Mucosa of descending colon (tissue), 3 donors: ENCODE measurements at regions not wholly inside any gene's neighbourhood (a gene's known extent, or its start where the extent isn't known, plus 50 kb on each side); places are given as distances from the start of the nearest gene placed in this dataset.

Experiments
- ATAC-seq: fragments of 200-7000 bp; cut with Tn5 transposase; one replicate; pipeline ENCODE4 v1.9.1; 2020; ENCODE audit warnings: mild to moderate bottlenecking, moderate library complexity
- DNase-seq, 3 donors: peaks; one replicate each; pipeline ENCODE4 v3.0.0-alpha.2; 2020
- H3K36me3 ChIP-seq: fragments of 200-600 bp; one replicate; pipeline ENCODE4 v1.8.0; 2021; ENCODE audit warnings: low read depth, mild to moderate bottlenecking
- H3K4me1 ChIP-seq: fragments of 200-600 bp; one replicate; pipeline ENCODE4 v1.8.0; 2021; ENCODE audit warnings: low read depth, mild to moderate bottlenecking
- H3K4me3 ChIP-seq: fragments of 200-600 bp; one replicate; pipeline ENCODE4 v1.8.0; 2021; ENCODE audit warnings: mild to moderate bottlenecking
- H3K9me3 ChIP-seq: fragments of 200-600 bp; one replicate; pipeline ENCODE4 v1.8.0; 2021; ENCODE audit warnings: mild to moderate bottlenecking
- CTCF ChIP-seq: fragments of 200-600 bp; IDR thresholded peaks from one replicate; pipeline ENCODE4 v1.8.0; 2022; ENCODE audit warnings: antibody characterized with exemption, mild to moderate bottlenecking
- intact Hi-C, 2 donors: fragments of 100-400 bp; cut with DNase I in 1 of 2; cut with micrococcal nuclease in 1 of 2; formaldehyde crosslinking; loops; one replicate each; pipeline versions ENCODE4 v1.11.0 to v1.11.1; 2022; cut with DNase I, micrococcal nuclease
- donor health status: DM: no; HTN: no; CAD: no; lungs with moderate emphysema.
- donor health status: DM: no; HTN: no; CAD: no.
- donor health status: DM: no; HTN: yes; CAD: no.

GRCh38 chr4:123621072-123621705 lies 224.6 kb downstream of the SPRY1 start:
- ATAC-seq = no peak
- intact Hi-C loops = no loop called here
- DNase-seq = no peak
- TF ChIP-seq CTCF = no peak
- no peaks in the 10 kb centered on the region for H3K4me1 ChIP-seq
- H3K9me3 ChIP-seq = no peaks in the 10 kb centered on the region
- H3K4me3 ChIP-seq = no peak overlapping the region
- no peaks in the 10 kb centered on the region for H3K36me3 ChIP-seq

GRCh38 chr4:123622572-123622971 lies 226.0 kb downstream of the SPRY1 start:
- ATAC-seq = no peak
- Histone ChIP-seq H3K4me3 (no peak overlapping the region), H3K9me3 (no peaks in the 10 kb centered on the region), H3K36me3 (no peaks in the 10 kb centered on the region), H3K4me1 (no peaks in the 10 kb centered on the region)
- DNase-seq = no peak
- no peak for TF ChIP-seq CTCF
- intact Hi-C loops = no loop called here

GRCh38 chr4:123623611-123624010 lies 227.0 kb downstream of the SPRY1 start:
- intact Hi-C loops = no loop called here
- no peak overlapping the region for H3K4me3 ChIP-seq
- no peak for ATAC-seq
- no peak for TF ChIP-seq CTCF
- H3K9me3 ChIP-seq = no peaks in the 10 kb centered on the region
- no peaks in the 10 kb centered on the region for H3K36me3 ChIP-seq
- DNase-seq = no peak
- no peaks in the 10 kb centered on the region for H3K4me1 ChIP-seq

GRCh38 chr4:123624959-123625358 lies 228.4 kb downstream of the SPRY1 start:
- ATAC-seq (no peak), DNase-seq (no peak)
- no peaks in the 10 kb centered on the region for H3K4me1 ChIP-seq
- no peaks in the 10 kb centered on the region for H3K9me3 ChIP-seq
- no peaks in the 10 kb centered on the region for H3K36me3 ChIP-seq
- no peak overlapping the region for H3K4me3 ChIP-seq
- no peak for TF ChIP-seq CTCF
- intact Hi-C loops = no loop called here

GRCh38 chr4:123628288-123628687 lies 231.7 kb downstream of the SPRY1 start:
- no peaks in the 10 kb centered on the region for H3K9me3 ChIP-seq
- no peak overlapping the region for H3K4me3 ChIP-seq
- DNase-seq (no peak), ATAC-seq (no peak)
- H3K36me3 ChIP-seq = no peaks in the 10 kb centered on the region
- TF ChIP-seq CTCF = no peak
- no peaks in the 10 kb centered on the region for H3K4me1 ChIP-seq
- intact Hi-C loops = no loop called here
